HL-60 (cell line): ENCODE measurements at regions not wholly inside any gene's neighbourhood (a gene's known extent, or its start where the extent isn't known, plus 50 kb on each side); places are given as distances from the start of the nearest gene placed in this dataset.

Source experiments
- DNase-seq, 2 experiments: peaks; one replicate each; pipeline ENCODE4 v3.0.0-alpha.2; 2010 to 2020; ENCODE audit warnings: low read depth in 1 of 2, low spot score in 1 of 2
- H3K27ac ChIP-seq: fragments of 250-450 bp; sonication (Bioruptor Pico); replicated peaks from 2 replicates; pipeline ENCODE4 v1.5.1; 2020; ENCODE audit warnings: mild to moderate bottlenecking, moderate library complexity
- H3K27me3 ChIP-seq: fragments of 250-450 bp; sonication (Bioruptor Pico); 2 replicates; pipeline ENCODE4 v1.5.1; 2021; ENCODE audit warnings: mild to moderate bottlenecking, moderate library complexity; ENCODE audit not compliant: insufficient read depth, poor library complexity, severe bottlenecking
- H3K4me3 ChIP-seq: replicated peaks from 2 replicates; pipeline ENCODE4 v1.5.1; 2011; ENCODE audit warnings: mild to moderate bottlenecking, control low read depth, low read length; ENCODE audit not compliant: insufficient read depth
- GABPA ChIP-seq: IDR thresholded peaks from 2 replicates; pipeline ENCODE4 v1.6.1; 2012; ENCODE audit warnings: low read depth
- POLR2AphosphoS5 ChIP-seq: IDR thresholded peaks from 2 replicates; pipeline ENCODE4 v1.6.1; 2012; ENCODE audit warnings: low read depth
- SPI1 ChIP-seq: IDR thresholded peaks from 2 replicates; pipeline ENCODE4 v1.6.1; 2012; ENCODE audit warnings: low read depth, mild to moderate bottlenecking, borderline replicate concordance
- TF ChIP-seq, protein P1 (sequence below): IDR thresholded peaks from one replicate; pipeline ENCODE4 v1.5.1; 2011; ENCODE audit warnings: low read length, control low read depth, inconsistent platforms; ENCODE audit not compliant: insufficient read depth
- TF ChIP-seq, protein P2 (sequence below): IDR thresholded peaks from 2 replicates; pipeline ENCODE4 v1.6.1; 2012; ENCODE audit warnings: low read depth; ENCODE audit not compliant: insufficient replicate concordance

DNA sequence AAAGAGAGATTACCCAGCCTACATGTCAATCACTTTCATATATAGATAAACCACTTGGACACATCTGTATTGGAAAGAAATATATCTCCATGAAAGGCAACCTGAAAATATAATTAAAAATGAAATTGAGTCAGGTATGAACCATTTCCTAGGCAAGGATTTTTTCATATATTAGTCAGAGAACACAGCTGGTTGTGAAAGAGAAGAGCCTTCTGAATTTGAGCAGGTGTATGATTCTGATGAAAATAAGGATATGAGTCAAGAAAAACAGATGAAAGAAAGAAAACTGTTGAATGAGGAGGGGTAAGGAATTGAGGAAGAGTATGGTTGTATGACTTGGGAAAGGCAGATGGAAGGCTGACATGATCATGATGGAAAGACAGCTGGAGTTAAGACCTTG is 441.1 kb downstream of the HAO1 start:
- no peak overlapping the region for H3K27ac ChIP-seq
- H3K27me3 ChIP-seq = no peaks in the 10 kb centered on the region
- TF ChIP-seq GABPA = no peak
- no peak overlapping the region for H3K4me3 ChIP-seq
- DNase-seq = no peak

DNA sequence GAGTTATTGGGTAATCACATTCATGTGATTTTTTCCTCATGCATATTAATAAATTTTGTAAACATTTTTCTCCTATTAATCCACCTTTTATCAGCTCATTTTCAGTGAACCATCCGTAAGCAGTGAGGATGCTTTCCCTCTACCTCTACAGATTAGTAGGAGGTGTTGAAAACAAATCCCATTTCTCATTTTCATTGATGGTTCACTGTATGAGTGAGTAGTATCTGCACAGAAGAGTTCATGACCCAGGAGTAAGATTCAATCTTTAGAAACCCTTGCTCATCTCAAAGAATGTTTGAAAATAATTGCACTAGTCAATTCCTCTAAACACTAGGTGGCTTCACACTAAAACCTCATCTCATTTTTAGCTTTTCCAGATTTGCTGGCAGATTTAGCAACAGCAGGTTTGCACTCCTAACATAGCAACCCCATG is 440.0 kb downstream of the HAO1 start:
- DNase-seq = no peak
- H3K27ac ChIP-seq = no peak overlapping the region
- TF ChIP-seq POLR2AphosphoS5 (no peak), GABPA (no peak), SPI1 (no peak)
- TF ChIP-seq, protein P1, sequence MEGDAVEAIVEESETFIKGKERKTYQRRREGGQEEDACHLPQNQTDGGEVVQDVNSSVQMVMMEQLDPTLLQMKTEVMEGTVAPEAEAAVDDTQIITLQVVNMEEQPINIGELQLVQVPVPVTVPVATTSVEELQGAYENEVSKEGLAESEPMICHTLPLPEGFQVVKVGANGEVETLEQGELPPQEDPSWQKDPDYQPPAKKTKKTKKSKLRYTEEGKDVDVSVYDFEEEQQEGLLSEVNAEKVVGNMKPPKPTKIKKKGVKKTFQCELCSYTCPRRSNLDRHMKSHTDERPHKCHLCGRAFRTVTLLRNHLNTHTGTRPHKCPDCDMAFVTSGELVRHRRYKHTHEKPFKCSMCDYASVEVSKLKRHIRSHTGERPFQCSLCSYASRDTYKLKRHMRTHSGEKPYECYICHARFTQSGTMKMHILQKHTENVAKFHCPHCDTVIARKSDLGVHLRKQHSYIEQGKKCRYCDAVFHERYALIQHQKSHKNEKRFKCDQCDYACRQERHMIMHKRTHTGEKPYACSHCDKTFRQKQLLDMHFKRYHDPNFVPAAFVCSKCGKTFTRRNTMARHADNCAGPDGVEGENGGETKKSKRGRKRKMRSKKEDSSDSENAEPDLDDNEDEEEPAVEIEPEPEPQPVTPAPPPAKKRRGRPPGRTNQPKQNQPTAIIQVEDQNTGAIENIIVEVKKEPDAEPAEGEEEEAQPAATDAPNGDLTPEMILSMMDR = no peak
- TF ChIP-seq, protein P2, sequence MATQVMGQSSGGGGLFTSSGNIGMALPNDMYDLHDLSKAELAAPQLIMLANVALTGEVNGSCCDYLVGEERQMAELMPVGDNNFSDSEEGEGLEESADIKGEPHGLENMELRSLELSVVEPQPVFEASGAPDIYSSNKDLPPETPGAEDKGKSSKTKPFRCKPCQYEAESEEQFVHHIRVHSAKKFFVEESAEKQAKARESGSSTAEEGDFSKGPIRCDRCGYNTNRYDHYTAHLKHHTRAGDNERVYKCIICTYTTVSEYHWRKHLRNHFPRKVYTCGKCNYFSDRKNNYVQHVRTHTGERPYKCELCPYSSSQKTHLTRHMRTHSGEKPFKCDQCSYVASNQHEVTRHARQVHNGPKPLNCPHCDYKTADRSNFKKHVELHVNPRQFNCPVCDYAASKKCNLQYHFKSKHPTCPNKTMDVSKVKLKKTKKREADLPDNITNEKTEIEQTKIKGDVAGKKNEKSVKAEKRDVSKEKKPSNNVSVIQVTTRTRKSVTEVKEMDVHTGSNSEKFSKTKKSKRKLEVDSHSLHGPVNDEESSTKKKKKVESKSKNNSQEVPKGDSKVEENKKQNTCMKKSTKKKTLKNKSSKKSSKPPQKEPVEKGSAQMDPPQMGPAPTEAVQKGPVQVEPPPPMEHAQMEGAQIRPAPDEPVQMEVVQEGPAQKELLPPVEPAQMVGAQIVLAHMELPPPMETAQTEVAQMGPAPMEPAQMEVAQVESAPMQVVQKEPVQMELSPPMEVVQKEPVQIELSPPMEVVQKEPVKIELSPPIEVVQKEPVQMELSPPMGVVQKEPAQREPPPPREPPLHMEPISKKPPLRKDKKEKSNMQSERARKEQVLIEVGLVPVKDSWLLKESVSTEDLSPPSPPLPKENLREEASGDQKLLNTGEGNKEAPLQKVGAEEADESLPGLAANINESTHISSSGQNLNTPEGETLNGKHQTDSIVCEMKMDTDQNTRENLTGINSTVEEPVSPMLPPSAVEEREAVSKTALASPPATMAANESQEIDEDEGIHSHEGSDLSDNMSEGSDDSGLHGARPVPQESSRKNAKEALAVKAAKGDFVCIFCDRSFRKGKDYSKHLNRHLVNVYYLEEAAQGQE = no peak

DNA sequence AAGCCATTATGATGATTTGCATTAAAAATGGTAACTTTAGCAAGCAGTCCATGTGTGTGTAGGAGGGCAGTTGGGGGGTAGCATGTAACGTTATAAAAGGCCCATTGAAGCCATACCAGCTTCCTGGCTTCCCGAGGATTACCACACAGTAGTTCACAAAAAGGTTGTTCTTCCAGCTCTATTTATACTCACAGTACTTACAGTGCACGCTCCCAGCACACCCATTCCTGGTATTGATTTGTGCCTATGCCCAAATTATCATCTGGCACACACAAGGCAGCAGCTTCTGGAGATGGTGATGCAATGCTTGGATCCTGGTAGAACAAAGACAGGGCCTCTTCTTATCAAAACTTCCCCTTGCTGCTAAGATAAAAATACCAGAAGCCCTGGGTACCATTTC is 436.8 kb downstream of the HAO1 start:
- no peak for DNase-seq
- TF ChIP-seq POLR2AphosphoS5 = no peak
- no peak for TF ChIP-seq GABPA
- TF ChIP-seq, protein P2 = no peak
- H3K27ac ChIP-seq = no peak overlapping the region

More for the DNA sequence above, 440.0 kb downstream of the HAO1 start:
- Histone ChIP-seq H3K27me3 (no peaks in the 10 kb centered on the region), H3K4me3 (no peak overlapping the region)

DNA sequence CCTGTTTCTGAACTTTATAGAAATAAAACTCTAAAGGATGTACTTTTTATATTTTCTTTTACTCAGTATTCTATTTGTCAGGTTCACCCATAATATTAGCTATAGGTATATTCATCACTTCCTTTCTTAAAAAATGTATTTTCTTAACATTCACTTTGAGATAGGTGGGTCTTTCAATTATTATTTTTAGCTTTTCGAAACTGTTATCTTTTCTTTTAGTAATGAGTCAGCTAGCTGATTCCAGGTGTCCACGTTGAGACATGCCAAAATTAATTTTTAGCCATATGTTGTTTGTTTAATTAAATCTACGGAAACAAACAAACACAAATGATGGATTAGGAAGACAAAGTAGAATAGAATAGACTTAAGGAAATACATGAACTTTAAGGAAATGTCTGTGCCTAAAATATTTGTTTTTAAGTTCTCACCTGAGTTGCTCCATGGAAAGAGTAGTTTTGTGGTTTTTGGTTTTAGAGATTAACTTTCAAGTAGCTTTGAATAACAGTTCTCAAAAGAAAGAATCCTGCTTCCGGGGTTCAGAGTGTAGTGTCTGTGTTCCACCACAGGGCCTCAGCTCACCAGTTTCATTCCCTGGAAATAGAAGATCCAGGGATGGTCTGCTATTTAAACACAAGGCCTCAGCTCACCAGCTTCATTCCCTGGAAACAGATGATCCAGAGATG is 435.0 kb downstream of the HAO1 start:
- Histone ChIP-seq H3K27me3 (no peaks in the 10 kb centered on the region), H3K27ac (no peak overlapping the region), H3K4me3 (no peak overlapping the region)
- no peak for DNase-seq
- TF ChIP-seq, protein P2 = no peak
- TF ChIP-seq GABPA (no peak), SPI1 (no peak), POLR2AphosphoS5 (no peak)
- TF ChIP-seq, protein P1 = no peak

More for the DNA sequence above, 436.8 kb downstream of the HAO1 start:
- Histone ChIP-seq H3K27me3 (no peaks in the 10 kb centered on the region), H3K4me3 (no peak overlapping the region)
